AG04450 (cell line): ENCODE measurements at regions not wholly inside any gene's neighbourhood (a gene's known extent, or its start where the extent isn't known, plus 50 kb on each side); places are given as distances from the start of the nearest gene placed in this dataset.

ENCODE experiments used
- CTCF ChIA-PET: fragments of 300-600, 350-600 bp; formaldehyde crosslinking; extraction: SDS; loops from one replicate; lab custom pipeline; 2022; ENCODE audit warnings: antibody characterized with exemption, inconsistent platforms; lab: Charles Lee
- POLR2A ChIA-PET: fragments of 350-600 bp; formaldehyde crosslinking; extraction: SDS; loops from one replicate; lab custom pipeline; 2021; ENCODE audit warnings: antibody characterized with exemption, inconsistent platforms; lab: Yijun Ruan, JAX
- DNase-seq: peaks from one replicate; pipeline ENCODE4 v3.0.0-alpha.2; 2011; ENCODE audit warnings: low read depth, low spot score
- H3K27ac ChIP-seq: one replicate; pipeline ENCODE4 v1.5.1; 2012; ENCODE audit warnings: low read depth, low read length, control low read depth
- H3K27me3 ChIP-seq: one replicate; pipeline ENCODE4 v1.6.0; 2012; ENCODE audit warnings: low read length; ENCODE audit not compliant: control insufficient read depth, insufficient read depth
- H3K4me3 ChIP-seq: 2 replicates; pipeline ENCODE4 v1.5.1; 2011; ENCODE audit warnings: mild to moderate bottlenecking, low read depth, low read length, control low read depth
- H3K9me3 ChIP-seq: 2 replicates; pipeline ENCODE4 v1.5.1; 2012; ENCODE audit warnings: low read length; ENCODE audit not compliant: control insufficient read depth, insufficient read depth
- TF ChIP-seq, protein P1 (sequence below): IDR thresholded peaks from 2 replicates; pipeline ENCODE4 v1.5.1; 2011; ENCODE audit warnings: low read depth, low read length, control low read depth, inconsistent platforms

DNA sequence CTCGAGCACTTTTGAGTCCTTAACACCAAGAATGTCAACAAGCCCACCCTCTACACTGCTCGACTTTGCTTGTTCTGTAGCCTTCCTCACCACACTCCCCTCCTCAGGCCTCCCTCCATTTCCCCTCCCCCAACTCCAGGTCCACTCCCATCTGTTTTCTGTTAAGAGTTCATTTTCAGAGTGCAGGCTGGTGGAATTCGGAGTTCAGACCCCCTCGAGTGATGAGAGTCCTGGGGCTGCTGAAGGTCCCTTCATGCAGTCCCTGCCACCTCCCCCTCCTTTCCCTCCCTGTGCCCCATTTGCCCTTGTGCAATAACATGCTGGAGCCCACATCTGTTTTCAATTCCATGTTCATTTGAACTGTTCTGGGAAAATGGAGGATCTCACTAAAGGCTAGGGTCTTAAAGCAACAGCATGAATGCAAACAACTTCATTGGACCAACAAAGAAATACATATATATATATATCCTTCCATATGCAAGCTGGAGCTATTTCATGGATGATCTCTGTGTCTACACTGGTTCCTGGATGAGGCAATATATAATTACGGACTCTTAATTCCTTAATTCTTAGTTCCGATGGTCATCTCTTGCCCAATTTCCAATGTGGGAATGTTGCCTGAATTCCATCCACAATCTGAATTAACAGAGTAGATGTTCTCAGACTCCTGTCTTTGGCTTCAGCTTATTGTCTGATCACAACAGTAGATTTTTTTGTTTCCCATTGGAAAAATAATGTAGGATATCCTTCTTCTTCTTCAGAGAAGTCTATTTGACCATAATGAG lies 340.4 kb downstream of the ETS1 start:
- H3K27me3 ChIP-seq: no peaks in the 10 kb centered on the region
- ChIA-PET CTCF (interaction anchor here (1.4 kb wide), 1 partner anchor 385 kb away, joined by 6 read pairs; no protein-coding TSS in a partner anchor), POLR2A (no interaction called here)
- TF ChIP-seq, protein P1, sequence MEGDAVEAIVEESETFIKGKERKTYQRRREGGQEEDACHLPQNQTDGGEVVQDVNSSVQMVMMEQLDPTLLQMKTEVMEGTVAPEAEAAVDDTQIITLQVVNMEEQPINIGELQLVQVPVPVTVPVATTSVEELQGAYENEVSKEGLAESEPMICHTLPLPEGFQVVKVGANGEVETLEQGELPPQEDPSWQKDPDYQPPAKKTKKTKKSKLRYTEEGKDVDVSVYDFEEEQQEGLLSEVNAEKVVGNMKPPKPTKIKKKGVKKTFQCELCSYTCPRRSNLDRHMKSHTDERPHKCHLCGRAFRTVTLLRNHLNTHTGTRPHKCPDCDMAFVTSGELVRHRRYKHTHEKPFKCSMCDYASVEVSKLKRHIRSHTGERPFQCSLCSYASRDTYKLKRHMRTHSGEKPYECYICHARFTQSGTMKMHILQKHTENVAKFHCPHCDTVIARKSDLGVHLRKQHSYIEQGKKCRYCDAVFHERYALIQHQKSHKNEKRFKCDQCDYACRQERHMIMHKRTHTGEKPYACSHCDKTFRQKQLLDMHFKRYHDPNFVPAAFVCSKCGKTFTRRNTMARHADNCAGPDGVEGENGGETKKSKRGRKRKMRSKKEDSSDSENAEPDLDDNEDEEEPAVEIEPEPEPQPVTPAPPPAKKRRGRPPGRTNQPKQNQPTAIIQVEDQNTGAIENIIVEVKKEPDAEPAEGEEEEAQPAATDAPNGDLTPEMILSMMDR: no peak
- no peak overlapping the region for H3K4me3 ChIP-seq
- no peak for DNase-seq
- no peaks in the 10 kb centered on the region for H3K9me3 ChIP-seq
- H3K27ac ChIP-seq: no peak overlapping the region

DNA sequence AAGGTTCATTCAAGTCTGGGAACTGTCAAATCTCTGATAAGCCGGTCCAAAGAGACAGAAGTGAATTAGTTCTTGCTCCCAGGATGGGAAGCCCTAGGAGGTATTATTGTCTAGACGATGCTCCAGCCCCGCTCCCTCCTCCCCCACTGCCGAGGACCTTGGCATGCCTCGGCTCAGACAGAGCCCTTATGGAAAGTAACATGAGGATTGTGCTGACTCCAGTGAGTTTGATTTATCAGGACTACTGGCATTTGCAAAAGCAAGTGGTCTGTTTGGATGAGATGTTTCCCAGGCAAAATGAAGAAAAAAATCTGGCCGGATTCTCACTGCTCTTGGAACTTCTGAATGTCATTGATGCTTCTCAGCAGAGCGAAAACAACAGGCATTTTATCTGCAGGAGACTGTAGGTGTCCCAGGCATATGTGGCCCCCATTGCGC lies 341.0 kb downstream of the ETS1 start:
- ChIA-PET CTCF (interaction anchor here (1.4 kb wide), 1 partner anchor 386 kb away, joined by 6 read pairs; no protein-coding TSS in a partner anchor), POLR2A (no interaction called here)
- Histone ChIP-seq H3K9me3 (no peaks in the 10 kb centered on the region), H3K27me3 (no peaks in the 10 kb centered on the region), H3K4me3 (no peak overlapping the region), H3K27ac (no peak overlapping the region)
- DNase-seq: no peak
- TF ChIP-seq, protein P1: no peak

DNA sequence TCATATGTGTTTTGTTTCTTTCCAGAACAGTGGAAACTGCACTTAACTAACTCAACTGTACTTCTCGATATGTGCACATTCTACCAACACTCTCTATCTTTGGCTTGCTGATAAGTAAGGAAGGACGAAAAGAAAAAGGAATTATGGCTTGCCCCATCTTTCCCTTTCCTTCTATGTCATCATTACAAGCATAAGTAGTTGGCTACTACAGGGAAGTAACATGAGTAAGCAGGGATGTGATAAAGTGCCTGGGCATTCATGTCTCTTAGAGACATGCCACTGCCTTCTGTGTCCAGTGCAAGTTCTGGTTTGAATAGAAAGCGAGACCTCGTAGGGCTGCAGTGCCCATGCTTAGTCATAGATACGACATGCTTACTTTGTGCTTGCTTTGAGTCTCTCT lies 342.5 kb downstream of the ETS1 start:
- Histone ChIP-seq H3K27ac (no peak overlapping the region), H3K4me3 (no peak overlapping the region), H3K9me3 (no peaks in the 10 kb centered on the region), H3K27me3 (no peaks in the 10 kb centered on the region)
- TF ChIP-seq, protein P1: no peak
- no peak for DNase-seq
- ChIA-PET CTCF (interaction anchor here (0.7 kb wide), 1 partner anchor 72 kb away, joined by 3 read pairs; no protein-coding TSS in a partner anchor), POLR2A (no interaction called here)

DNA sequence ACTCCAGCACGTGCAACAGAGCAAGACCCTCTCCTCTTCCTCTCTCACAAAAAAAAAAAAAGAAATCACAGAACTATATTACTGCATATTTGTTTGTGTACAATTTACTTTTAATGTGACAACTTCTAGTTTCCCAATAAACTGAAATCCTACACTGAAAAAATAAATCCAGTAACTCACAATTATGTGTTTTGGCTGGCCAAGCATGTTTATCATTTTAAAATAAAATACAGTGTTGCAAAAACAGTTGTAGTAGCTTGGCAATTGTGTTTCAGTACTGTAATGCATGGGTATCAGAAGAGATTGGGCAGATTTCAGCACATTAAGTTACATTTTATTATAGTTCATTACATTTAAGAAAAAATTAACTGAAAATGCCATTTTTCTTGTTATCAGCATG lies 344.9 kb downstream of the ETS1 start:
- no peaks in the 10 kb centered on the region for H3K9me3 ChIP-seq
- ChIA-PET CTCF (no interaction called here), POLR2A (no interaction called here)
- no peaks in the 10 kb centered on the region for H3K27me3 ChIP-seq
- H3K4me3 ChIP-seq: no peak overlapping the region
- TF ChIP-seq, protein P1: no peak
- no peak for DNase-seq
- no peak overlapping the region for H3K27ac ChIP-seq

DNA sequence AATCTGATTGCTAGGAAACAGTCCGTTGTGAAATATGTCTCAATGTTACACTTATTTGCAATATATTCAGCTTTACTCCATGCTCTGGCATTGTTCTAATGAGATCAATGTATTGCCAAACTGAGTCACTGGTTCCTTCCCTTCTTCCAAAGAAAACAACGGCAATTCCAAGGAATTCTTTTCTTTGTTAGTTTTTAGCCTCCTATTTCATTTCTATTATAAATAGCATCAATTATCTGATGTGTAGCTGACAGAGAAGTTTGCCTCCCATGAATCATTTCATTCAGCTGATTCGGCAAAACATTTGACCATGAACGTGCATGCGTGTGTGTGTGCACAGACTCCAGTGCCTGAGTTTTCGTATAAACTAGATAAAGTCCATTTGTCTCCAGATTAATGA lies 346.8 kb downstream of the ETS1 start:
- DNase-seq: no peak
- ChIA-PET POLR2A (no interaction called here), CTCF (interaction anchor here (0.8 kb wide), 1 partner anchor 83 kb away, joined by 3 read pairs; no protein-coding TSS in a partner anchor)
- TF ChIP-seq, protein P1: no peak
- no peak overlapping the region for H3K4me3 ChIP-seq
- peaks cover 3% of the 10 kb centered on the region; the same call in 1 of the 2 replicates for H3K9me3 ChIP-seq
- no peaks in the 10 kb centered on the region for H3K27me3 ChIP-seq
- no peak overlapping the region for H3K27ac ChIP-seq
